Neural progenitor cell (in vitro differentiated cells): ENCODE measurements at regions not wholly inside any gene's neighbourhood (a gene's known extent, or its start where the extent isn't known, plus 50 kb on each side); places are given as distances from the start of the nearest gene placed in this dataset.

Experiments used
- CTCF ChIP-seq: fragments of 200-600 bp; sonication (generic); IDR thresholded peaks from 2 replicates; pipeline ENCODE4 v1.5.1; 2017; ENCODE audit warnings: antibody characterized with exemption, mild to moderate bottlenecking
- EZH2 ChIP-seq: fragments of 200-600 bp; sonication (generic); IDR thresholded peaks from 2 replicates; pipeline ENCODE4 v1.6.1; 2017; ENCODE audit warnings: antibody characterized with exemption, mild to moderate bottlenecking, moderate library complexity

GRCh38 chr3:101941318-101942040, 92.2 kb downstream of the NFKBIZ start:
- TF ChIP-seq EZH2 (no peak), CTCF (no peak)
